Neural cell (in vitro differentiated cells): ENCODE measurements at regions not wholly inside any gene's neighbourhood (a gene's known extent, or its start where the extent isn't known, plus 50 kb on each side); places are given as distances from the start of the nearest gene placed in this dataset.

Source experiments
- H2AFZ ChIP-seq: fragments of 200-600, 300-800 bp; sonication (generic), shearing (Covaris generic); 2 replicates; pipeline ENCODE4 v1.6.0; 2014; ENCODE audit warnings: low read depth, mild to moderate bottlenecking, antibody characterized with exemption, low read length, moderate library complexity
- H3F3A ChIP-seq: fragments of 200-600 bp; shearing (Covaris generic); 2 replicates; pipeline ENCODE4 v1.6.1; 2016; ENCODE audit warnings: mild to moderate bottlenecking, moderate library complexity, mixed read lengths, antibody characterized with exemption, low read length; ENCODE audit not compliant: insufficient read depth, poor library complexity, severe bottlenecking
- H3K27ac ChIP-seq: fragments of 200-600, 300-800 bp; sonication (generic), shearing (Covaris generic); 2 replicates; pipeline ENCODE4 v1.5.1; 2014; ENCODE audit warnings: mild to moderate bottlenecking, low read length, moderate library complexity
- H3K27me3 ChIP-seq: fragments of 300-800, 200-600 bp; sonication (generic), shearing (Covaris generic); 2 replicates; pipeline ENCODE4 v1.6.0; 2014; ENCODE audit warnings: mild to moderate bottlenecking, low read depth, low read length, moderate library complexity; ENCODE audit not compliant: insufficient read depth
- H3K36me3 ChIP-seq: fragments of 300-800, 200-600 bp; sonication (generic), shearing (Covaris generic); 2 replicates; pipeline ENCODE4 v1.5.1; 2014; ENCODE audit warnings: mild to moderate bottlenecking, antibody characterized with exemption, low read length, moderate library complexity; ENCODE audit not compliant: insufficient read depth
- H3K4me2 ChIP-seq: fragments of 300-800, 200-600 bp; sonication (generic), shearing (Covaris generic); 2 replicates; pipeline ENCODE4 v1.6.0; 2014; ENCODE audit warnings: mild to moderate bottlenecking, low read length
- H3K4me3 ChIP-seq: fragments of 300-800, 200-600 bp; sonication (generic), shearing (Covaris generic); 2 replicates; pipeline ENCODE4 v1.5.1; 2014; ENCODE audit warnings: mild to moderate bottlenecking, low read length, moderate library complexity
- H3K79me2 ChIP-seq: fragments of 200-600 bp; shearing (Covaris generic); replicated peaks from 2 replicates; pipeline ENCODE4 v1.6.0; 2014; ENCODE audit warnings: mild to moderate bottlenecking, low read length, moderate library complexity; ENCODE audit not compliant: insufficient read depth
- H3K9ac ChIP-seq: fragments of 300-800, 200-600 bp; sonication (generic), shearing (Covaris generic); 2 replicates; pipeline ENCODE4 v1.6.1; 2016; ENCODE audit warnings: mild to moderate bottlenecking, low read length, mixed read lengths
- H3K9me2 ChIP-seq: fragments of 200-600 bp; shearing (Covaris generic); 2 replicates; pipeline ENCODE4 v1.6.1; 2016; ENCODE audit warnings: mild to moderate bottlenecking, low read length, mixed read lengths; ENCODE audit not compliant: insufficient read depth
- H3K9me3 ChIP-seq: fragments of 200-600, 300-800 bp; sonication (generic), shearing (Covaris generic); 2 replicates; pipeline ENCODE4 v1.6.1; 2016; ENCODE audit warnings: mild to moderate bottlenecking, mixed run types, low read length, moderate library complexity, mixed read lengths
- H4K20me1 ChIP-seq: fragments of 200-600 bp; shearing (Covaris generic); 2 replicates; pipeline ENCODE4 v1.6.1; 2016; ENCODE audit warnings: mild to moderate bottlenecking, mixed run types; ENCODE audit not compliant: insufficient read depth
- EP300 ChIP-seq: fragments of 450-650 bp; conservative IDR thresholded peaks from 2 replicates; pipeline ENCODE4 v1.6.1; 2014; ENCODE audit warnings: antibody characterized with exemption, mild to moderate bottlenecking, moderate library complexity; ENCODE audit not compliant: poor library complexity, severe bottlenecking
- EZH2 ChIP-seq: fragments of 200-600, 300-800 bp; shearing (Covaris generic), sonication (generic); IDR thresholded peaks from 2 replicates; pipeline ENCODE4 v1.6.1; 2014; ENCODE audit warnings: antibody characterized with exemption, low read length, borderline replicate concordance, mild to moderate bottlenecking; ENCODE audit not compliant: insufficient read depth, poor library complexity, severe bottlenecking
- MXI1 ChIP-seq: fragments of 450-650 bp; conservative IDR thresholded peaks from 2 replicates; pipeline ENCODE4 v1.6.1; 2014; ENCODE audit warnings: antibody characterized with exemption, mild to moderate bottlenecking; ENCODE audit not compliant: poor library complexity, severe bottlenecking
- POLR2AphosphoS5 ChIP-seq: IDR thresholded peaks from 2 replicates; pipeline ENCODE4 v1.6.1; 2012
- RAD21 ChIP-seq: fragments of 450-650 bp; conservative IDR thresholded peaks from 2 replicates; pipeline ENCODE4 v1.6.1; 2014; ENCODE audit warnings: antibody characterized with exemption, mild to moderate bottlenecking, moderate library complexity
- SMC3 ChIP-seq: fragments of 450-650 bp; conservative IDR thresholded peaks from 2 replicates; pipeline ENCODE4 v1.6.1; 2014; ENCODE audit warnings: antibody characterized with exemption, mild to moderate bottlenecking, moderate library complexity; ENCODE audit not compliant: poor library complexity
- TAF1 ChIP-seq: IDR thresholded peaks from 2 replicates; pipeline ENCODE4 v1.6.1; 2012; ENCODE audit warnings: low read depth
- TF ChIP-seq, protein P1 (sequence below): fragments of 450-650 bp; IDR thresholded peaks from 2 replicates; pipeline ENCODE4 v1.5.1; 2014; ENCODE audit warnings: antibody characterized with exemption, mild to moderate bottlenecking, moderate library complexity; ENCODE audit not compliant: poor library complexity, severe bottlenecking
- TF ChIP-seq, protein P2 (sequence below): IDR thresholded peaks from 2 replicates; pipeline ENCODE4 v1.6.1; 2012; ENCODE audit warnings: borderline replicate concordance

DNA sequence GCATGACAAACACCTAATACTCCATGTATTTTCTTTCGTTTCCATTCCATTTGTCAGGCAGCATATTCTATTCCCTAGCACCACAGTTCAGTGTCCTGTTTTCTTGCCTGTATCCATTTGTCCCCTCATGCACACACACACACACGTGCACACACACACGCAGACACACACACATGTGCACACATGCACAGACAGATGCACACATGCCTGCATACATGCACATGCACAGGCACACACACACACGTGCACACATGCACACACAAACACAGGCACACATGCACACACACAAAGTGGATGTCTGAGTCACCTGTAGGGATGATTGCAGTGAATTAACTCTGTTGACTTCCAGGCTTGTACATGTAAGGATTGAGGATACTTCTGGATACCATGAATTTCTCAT is 226.7 kb upstream of the SYNDIG1 start:
- no peaks in the 10 kb centered on the region for H3K9me3 ChIP-seq
- H3K36me3 ChIP-seq: no peaks in the 10 kb centered on the region
- no peak overlapping the region for H3K9ac ChIP-seq
- H3K9me2 ChIP-seq: no peaks in the 10 kb centered on the region
- H3K27ac ChIP-seq: no peak overlapping the region
- no peaks in the 10 kb centered on the region for H3K27me3 ChIP-seq
- TF ChIP-seq MXI1 (no peak), SMC3 (no peak), EZH2 (no peak), EP300 (no peak), POLR2AphosphoS5 (no peak), TAF1 (no peak), RAD21 (no peak)
- TF ChIP-seq, protein P1, sequence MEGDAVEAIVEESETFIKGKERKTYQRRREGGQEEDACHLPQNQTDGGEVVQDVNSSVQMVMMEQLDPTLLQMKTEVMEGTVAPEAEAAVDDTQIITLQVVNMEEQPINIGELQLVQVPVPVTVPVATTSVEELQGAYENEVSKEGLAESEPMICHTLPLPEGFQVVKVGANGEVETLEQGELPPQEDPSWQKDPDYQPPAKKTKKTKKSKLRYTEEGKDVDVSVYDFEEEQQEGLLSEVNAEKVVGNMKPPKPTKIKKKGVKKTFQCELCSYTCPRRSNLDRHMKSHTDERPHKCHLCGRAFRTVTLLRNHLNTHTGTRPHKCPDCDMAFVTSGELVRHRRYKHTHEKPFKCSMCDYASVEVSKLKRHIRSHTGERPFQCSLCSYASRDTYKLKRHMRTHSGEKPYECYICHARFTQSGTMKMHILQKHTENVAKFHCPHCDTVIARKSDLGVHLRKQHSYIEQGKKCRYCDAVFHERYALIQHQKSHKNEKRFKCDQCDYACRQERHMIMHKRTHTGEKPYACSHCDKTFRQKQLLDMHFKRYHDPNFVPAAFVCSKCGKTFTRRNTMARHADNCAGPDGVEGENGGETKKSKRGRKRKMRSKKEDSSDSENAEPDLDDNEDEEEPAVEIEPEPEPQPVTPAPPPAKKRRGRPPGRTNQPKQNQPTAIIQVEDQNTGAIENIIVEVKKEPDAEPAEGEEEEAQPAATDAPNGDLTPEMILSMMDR: no peak
- TF ChIP-seq, protein P2, sequence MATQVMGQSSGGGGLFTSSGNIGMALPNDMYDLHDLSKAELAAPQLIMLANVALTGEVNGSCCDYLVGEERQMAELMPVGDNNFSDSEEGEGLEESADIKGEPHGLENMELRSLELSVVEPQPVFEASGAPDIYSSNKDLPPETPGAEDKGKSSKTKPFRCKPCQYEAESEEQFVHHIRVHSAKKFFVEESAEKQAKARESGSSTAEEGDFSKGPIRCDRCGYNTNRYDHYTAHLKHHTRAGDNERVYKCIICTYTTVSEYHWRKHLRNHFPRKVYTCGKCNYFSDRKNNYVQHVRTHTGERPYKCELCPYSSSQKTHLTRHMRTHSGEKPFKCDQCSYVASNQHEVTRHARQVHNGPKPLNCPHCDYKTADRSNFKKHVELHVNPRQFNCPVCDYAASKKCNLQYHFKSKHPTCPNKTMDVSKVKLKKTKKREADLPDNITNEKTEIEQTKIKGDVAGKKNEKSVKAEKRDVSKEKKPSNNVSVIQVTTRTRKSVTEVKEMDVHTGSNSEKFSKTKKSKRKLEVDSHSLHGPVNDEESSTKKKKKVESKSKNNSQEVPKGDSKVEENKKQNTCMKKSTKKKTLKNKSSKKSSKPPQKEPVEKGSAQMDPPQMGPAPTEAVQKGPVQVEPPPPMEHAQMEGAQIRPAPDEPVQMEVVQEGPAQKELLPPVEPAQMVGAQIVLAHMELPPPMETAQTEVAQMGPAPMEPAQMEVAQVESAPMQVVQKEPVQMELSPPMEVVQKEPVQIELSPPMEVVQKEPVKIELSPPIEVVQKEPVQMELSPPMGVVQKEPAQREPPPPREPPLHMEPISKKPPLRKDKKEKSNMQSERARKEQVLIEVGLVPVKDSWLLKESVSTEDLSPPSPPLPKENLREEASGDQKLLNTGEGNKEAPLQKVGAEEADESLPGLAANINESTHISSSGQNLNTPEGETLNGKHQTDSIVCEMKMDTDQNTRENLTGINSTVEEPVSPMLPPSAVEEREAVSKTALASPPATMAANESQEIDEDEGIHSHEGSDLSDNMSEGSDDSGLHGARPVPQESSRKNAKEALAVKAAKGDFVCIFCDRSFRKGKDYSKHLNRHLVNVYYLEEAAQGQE: no peak
- no peak overlapping the region for H3K4me3 ChIP-seq
- H3K4me2 ChIP-seq: no peak overlapping the region
- no peak overlapping the region for H2AFZ ChIP-seq
- H4K20me1 ChIP-seq: no peaks in the 10 kb centered on the region
- H3K79me2 ChIP-seq: no peaks in the 10 kb centered on the region
- no peaks in the 10 kb centered on the region for H3F3A ChIP-seq

DNA sequence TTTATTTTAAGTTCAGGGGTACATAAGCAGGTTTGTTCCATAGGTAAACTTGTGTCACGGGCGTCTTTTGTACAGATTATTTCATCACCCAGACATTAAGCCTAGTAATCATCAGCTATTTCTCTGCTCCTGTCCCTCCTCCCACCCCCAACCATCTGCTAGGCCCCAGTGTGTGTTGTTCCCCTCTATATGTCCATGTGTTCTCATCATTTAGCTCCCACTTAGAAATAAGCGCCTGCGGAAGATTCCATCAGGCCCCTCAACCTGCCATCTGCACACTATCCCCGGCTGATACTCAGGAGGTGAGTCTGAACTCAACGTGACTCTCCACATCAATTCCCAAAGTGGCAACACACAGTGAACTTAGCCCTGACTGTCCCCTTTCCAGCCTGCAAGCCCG is 228.0 kb upstream of the SYNDIG1 start:
- Histone ChIP-seq H3K27me3 (no peaks in the 10 kb centered on the region), H3K36me3 (no peaks in the 10 kb centered on the region), H3K9ac (no peak overlapping the region), H3K79me2 (no peaks in the 10 kb centered on the region), H3K27ac (no peak overlapping the region), H3K9me3 (no peaks in the 10 kb centered on the region), H3K4me3 (no peak overlapping the region), H3F3A (no peaks in the 10 kb centered on the region), H2AFZ (no peak overlapping the region), H3K9me2 (no peaks in the 10 kb centered on the region), H4K20me1 (no peaks in the 10 kb centered on the region), H3K4me2 (no peak overlapping the region)
- TF ChIP-seq POLR2AphosphoS5 (no peak), SMC3 (no peak), RAD21 (no peak), EZH2 (no peak), MXI1 (no peak)
- TF ChIP-seq, protein P1: no peak
- TF ChIP-seq, protein P2: no peak
